ENCODE measurements at regions not wholly inside any gene's neighbourhood (a gene's known extent, or its start where the extent isn't known, plus 50 kb on each side); places are given as distances from the start of the nearest gene placed in this dataset.

- no peak for TF ChIP-seq SMC3 (IDR thresholded peaks at IDR 0.05; ENCODE audit: borderline replicate concordance, low read length)
- TF ChIP-seq USF2 (IDR thresholded peaks at IDR 0.05; ENCODE audit: borderline replicate concordance, low read depth, low read length), result no peak
- TF ChIP-seq EP300 (IDR thresholded peaks at IDR 0.05; ENCODE audit: borderline replicate concordance in 1 of 2, control insufficient read depth in 1 of 2, low read depth in 2 of 2, low read length in 2 of 2), result no peak
- no peak for TF ChIP-seq BCL3 (IDR thresholded peaks at IDR 0.05; ENCODE audit: borderline replicate concordance, insufficient read depth, low read depth, low read length, poor library complexity, severe bottlenecking)
- no peak for TF ChIP-seq CREB1 (IDR thresholded peaks at IDR 0.05; ENCODE audit: low read depth)
- no peak for TF ChIP-seq BHLHE40 (IDR thresholded peaks at IDR 0.05; ENCODE audit: borderline replicate concordance in 1 of 2, low read depth in 2 of 2, low read length in 1 of 2)
- no peak for TF ChIP-seq CTCF (IDR thresholded peaks at IDR 0.05 in 2 of 3, conservative IDR thresholded peaks at IDR 0.05 in 1 of 3; ENCODE audit: control insufficient read depth in 2 of 3, extremely low read depth in 1 of 3, insufficient read depth in 1 of 3, low read depth in 3 of 3, low read length in 3 of 3)
- TF ChIP-seq RCOR1 (conservative IDR thresholded peaks at IDR 0.05; ENCODE audit: low read depth, low read length), result no peak
- no peak for TF ChIP-seq ESRRA (IDR thresholded peaks at IDR 0.05; ENCODE audit: low read length)
- TF ChIP-seq FOXK2 (IDR thresholded peaks at IDR 0.05), result no peak
- no peak for TF ChIP-seq ZBTB4 (CRISPR knock-in tag; IDR thresholded peaks at IDR 0.05)
- no peak for TF ChIP-seq ZNF384 (IDR thresholded peaks at IDR 0.05; ENCODE audit: borderline replicate concordance, low read depth, low read length)
- no peak for TF ChIP-seq RELA (IDR thresholded peaks at IDR 0.05; ENCODE audit: borderline replicate concordance, partially characterized antibody)
Observed at GRCh38 chr12:16136219-16136988, 141.1 kb downstream of the SLC15A5 start.

Data from GM12878 (cell line).